Nephron progenitor cell (in vitro differentiated cells): ENCODE measurements at regions not wholly inside any gene's neighbourhood (a gene's known extent, or its start where the extent isn't known, plus 50 kb on each side); places are given as distances from the start of the nearest gene placed in this dataset.
A peak's percentile ranks its signal among the peaks of the same experiment; 100 is the strongest.

Experiments used
- DNase-seq: peaks from one replicate; pipeline ENCODE4 v3.0.0; 2021
- H3K27ac Mint-ChIP-seq: 2 replicates; pipeline ENCODE4 v1.8.0; 2021; ENCODE audit warnings: mild to moderate bottlenecking, moderate library complexity, mixed read lengths
- H3K27me3 Mint-ChIP-seq: 2 replicates; pipeline ENCODE4 v1.8.0; 2021; ENCODE audit warnings: mild to moderate bottlenecking, low read depth, mixed read lengths; ENCODE audit not compliant: poor library complexity
- H3K36me3 Mint-ChIP-seq: 2 replicates; pipeline ENCODE4 v1.8.0; 2021; ENCODE audit warnings: low read depth, mixed read lengths
- H3K4me1 Mint-ChIP-seq: 2 replicates; pipeline ENCODE4 v1.8.0; 2021; ENCODE audit warnings: mixed read lengths
- H3K4me3 Mint-ChIP-seq: 2 replicates; pipeline ENCODE4 v1.8.0; 2021; ENCODE audit warnings: mild to moderate bottlenecking, moderate library complexity, mixed read lengths
- H3K9me3 Mint-ChIP-seq: 2 replicates; pipeline ENCODE4 v1.8.0; 2021; ENCODE audit warnings: mild to moderate bottlenecking, moderate library complexity, mixed read lengths
- TF ChIP-seq, protein P1 (sequence below): fragments of 200-600 bp; sonication (generic); IDR thresholded peaks from 2 replicates; pipeline ENCODE4 v1.5.0; 2021; ENCODE audit warnings: antibody characterized with exemption

DNA sequence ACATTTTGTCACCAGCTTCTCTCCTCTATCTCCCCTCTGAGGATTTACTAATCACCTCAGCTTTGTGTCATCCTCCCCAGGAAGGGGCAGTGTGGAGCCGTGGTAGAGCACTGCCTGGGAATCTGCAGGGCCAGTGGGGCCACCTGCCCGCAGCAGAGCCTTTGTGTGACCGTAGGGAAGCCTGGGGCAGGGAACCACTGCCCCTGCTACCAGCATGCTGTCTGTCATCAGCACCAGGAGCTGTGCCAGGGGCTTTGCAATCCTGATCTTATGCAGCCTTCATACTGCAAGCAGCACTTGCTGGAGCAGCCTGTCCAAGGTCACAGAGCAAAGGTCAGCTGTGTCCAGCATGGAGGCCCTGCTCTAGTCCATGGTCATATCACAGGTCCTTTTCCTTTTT is 170.2 kb upstream of the IL12A start:
- TF ChIP-seq, protein P1, sequence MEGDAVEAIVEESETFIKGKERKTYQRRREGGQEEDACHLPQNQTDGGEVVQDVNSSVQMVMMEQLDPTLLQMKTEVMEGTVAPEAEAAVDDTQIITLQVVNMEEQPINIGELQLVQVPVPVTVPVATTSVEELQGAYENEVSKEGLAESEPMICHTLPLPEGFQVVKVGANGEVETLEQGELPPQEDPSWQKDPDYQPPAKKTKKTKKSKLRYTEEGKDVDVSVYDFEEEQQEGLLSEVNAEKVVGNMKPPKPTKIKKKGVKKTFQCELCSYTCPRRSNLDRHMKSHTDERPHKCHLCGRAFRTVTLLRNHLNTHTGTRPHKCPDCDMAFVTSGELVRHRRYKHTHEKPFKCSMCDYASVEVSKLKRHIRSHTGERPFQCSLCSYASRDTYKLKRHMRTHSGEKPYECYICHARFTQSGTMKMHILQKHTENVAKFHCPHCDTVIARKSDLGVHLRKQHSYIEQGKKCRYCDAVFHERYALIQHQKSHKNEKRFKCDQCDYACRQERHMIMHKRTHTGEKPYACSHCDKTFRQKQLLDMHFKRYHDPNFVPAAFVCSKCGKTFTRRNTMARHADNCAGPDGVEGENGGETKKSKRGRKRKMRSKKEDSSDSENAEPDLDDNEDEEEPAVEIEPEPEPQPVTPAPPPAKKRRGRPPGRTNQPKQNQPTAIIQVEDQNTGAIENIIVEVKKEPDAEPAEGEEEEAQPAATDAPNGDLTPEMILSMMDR: no peak
- DNase-seq: no peak
- Mint-ChIP-seq H3K4me3 (no peak overlapping the region), H3K36me3 (no peaks in the 10 kb centered on the region), H3K9me3 (no peaks in the 10 kb centered on the region), H3K27ac (no peak overlapping the region), H3K27me3 (peaks cover 3% of the 10 kb centered on the region), H3K4me1 (peaks cover 58% of the 10 kb centered on the region)

DNA sequence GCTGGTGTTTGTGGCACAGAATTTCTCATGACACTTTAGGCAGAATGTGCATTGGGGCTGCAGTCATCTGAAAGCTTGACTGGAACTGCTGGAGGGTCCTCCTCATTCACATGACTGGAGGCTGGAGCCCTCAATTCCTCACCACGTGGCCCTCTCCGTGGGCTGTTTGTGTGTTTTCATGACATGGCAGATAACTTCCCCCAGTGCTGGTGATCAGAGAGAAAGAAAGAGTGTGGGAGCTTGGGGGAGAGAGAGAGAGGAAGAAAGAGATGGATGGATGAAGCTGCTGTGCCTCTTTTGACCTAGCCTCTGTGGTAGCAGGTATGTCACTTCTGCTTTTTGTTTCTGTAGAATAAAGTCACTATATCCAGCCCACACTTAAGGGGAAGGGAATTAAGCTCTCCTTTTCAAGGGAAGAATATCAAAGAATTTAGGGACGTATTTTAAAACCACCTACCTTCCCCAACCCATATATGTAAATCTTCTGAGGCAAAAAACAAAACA is 169.6 kb upstream of the IL12A start:
- H3K9me3 Mint-ChIP-seq: no peaks in the 10 kb centered on the region
- H3K36me3 Mint-ChIP-seq: no peaks in the 10 kb centered on the region
- peak overlapping the region; percentile 60 for H3K27ac Mint-ChIP-seq
- H3K27me3 Mint-ChIP-seq: peaks cover 3% of the 10 kb centered on the region
- H3K4me1 Mint-ChIP-seq: peaks cover 63% of the 10 kb centered on the region
- H3K4me3 Mint-ChIP-seq: no peak overlapping the region
- no peak for DNase-seq
- TF ChIP-seq, protein P1: no peak

DNA sequence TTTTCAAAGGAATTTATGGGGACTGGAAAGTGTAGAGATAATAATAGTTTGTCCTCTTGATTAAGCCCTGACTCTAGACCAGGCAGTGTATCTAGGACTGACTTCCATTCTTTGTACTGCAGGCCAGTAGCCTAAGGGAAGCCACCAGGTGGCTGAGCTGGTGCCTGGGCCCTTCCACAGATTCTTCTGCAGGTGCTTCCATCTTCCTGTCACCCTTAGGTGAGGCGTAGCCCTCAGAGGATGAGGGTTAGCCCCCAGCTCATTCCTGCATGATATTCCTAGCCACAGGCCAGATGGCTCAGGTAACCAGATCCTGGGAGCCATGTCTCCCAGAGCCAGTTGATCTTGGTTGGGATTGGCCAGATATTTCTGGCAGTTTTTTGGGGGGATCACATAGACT is 169.0 kb upstream of the IL12A start:
- DNase-seq: no peak
- H3K9me3 Mint-ChIP-seq: no peaks in the 10 kb centered on the region
- TF ChIP-seq, protein P1: no peak
- no peak overlapping the region for H3K4me3 Mint-ChIP-seq
- H3K4me1 Mint-ChIP-seq: peaks cover 63% of the 10 kb centered on the region
- H3K27me3 Mint-ChIP-seq: peaks cover 3% of the 10 kb centered on the region
- H3K36me3 Mint-ChIP-seq: no peaks in the 10 kb centered on the region
- H3K27ac Mint-ChIP-seq: no peak overlapping the region

DNA sequence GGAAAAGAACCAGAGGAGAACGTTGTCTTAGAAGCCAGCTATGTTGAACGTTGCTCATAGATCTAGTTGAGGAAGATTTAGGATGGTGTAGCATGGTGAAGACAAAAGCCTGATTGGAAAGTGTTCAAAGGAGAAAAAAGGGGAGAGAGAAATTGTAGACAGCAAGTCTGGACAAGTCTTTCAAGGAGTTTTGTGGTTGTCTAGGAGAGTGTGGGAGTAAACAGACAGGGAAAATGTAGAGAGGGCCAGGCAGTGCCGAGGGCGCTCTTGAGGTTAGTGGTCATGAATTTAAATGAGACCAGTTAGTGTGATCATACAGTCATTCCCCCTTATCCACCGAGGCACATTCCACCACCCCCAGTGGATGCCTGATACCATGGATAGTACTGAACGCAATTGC is 167.5 kb upstream of the IL12A start:
- H3K27ac Mint-ChIP-seq: peak overlapping the region; percentile 41
- DNase-seq: no peak
- no peak overlapping the region for H3K4me3 Mint-ChIP-seq
- H3K9me3 Mint-ChIP-seq: no peaks in the 10 kb centered on the region
- peaks cover 3% of the 10 kb centered on the region for H3K27me3 Mint-ChIP-seq
- H3K36me3 Mint-ChIP-seq: no peaks in the 10 kb centered on the region
- peaks cover 65% of the 10 kb centered on the region for H3K4me1 Mint-ChIP-seq
- TF ChIP-seq, protein P1: no peak

DNA sequence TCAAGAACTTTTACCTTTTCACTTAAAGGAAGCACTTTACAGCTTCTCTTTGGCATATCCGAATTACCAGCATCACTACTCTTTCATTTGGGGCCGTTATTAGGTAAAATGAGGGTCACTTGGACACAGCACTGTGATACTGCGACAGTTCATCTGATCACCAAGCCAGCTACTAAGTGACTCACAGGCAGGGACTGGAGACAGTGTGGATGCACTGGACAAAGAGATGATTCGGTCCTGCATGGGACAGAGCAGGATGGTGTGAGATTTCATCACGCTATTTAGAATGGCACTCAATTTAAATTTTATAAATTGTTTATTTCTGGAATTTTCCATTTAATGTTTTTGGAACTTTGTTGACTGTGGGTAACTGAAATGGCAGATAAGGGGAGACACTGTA is 166.9 kb upstream of the IL12A start:
- no peaks in the 10 kb centered on the region for H3K9me3 Mint-ChIP-seq
- H3K4me3 Mint-ChIP-seq: no peak overlapping the region
- no peak for DNase-seq
- no peaks in the 10 kb centered on the region for H3K36me3 Mint-ChIP-seq
- peak overlapping the region; percentile 66 for H3K27ac Mint-ChIP-seq
- peaks cover 65% of the 10 kb centered on the region for H3K4me1 Mint-ChIP-seq
- TF ChIP-seq, protein P1: no peak
- peaks cover 3% of the 10 kb centered on the region for H3K27me3 Mint-ChIP-seq

DNA sequence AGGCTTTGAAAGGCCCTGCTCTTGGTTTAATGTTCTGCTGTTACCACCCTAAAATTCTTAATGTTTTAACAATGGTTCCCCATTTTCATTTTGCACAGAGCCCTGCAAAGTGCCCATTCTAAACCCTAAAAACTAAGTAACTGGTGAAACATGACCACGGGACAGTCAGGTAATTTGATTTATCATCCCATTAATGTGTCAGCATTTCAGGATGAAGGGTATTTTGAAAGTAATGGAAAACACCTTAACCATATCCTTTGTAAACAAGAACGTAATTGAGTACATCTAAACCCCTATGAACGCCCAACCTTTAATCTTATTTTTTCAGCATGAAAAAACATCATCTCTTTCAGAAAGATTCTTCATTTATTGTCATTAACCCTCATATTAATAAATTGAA is 164.9 kb upstream of the IL12A start:
- no peaks in the 10 kb centered on the region for H3K36me3 Mint-ChIP-seq
- no peak overlapping the region for H3K4me3 Mint-ChIP-seq
- DNase-seq: no peak
- H3K4me1 Mint-ChIP-seq: peaks cover 52% of the 10 kb centered on the region
- H3K27ac Mint-ChIP-seq: no peak overlapping the region
- H3K9me3 Mint-ChIP-seq: no peaks in the 10 kb centered on the region
- TF ChIP-seq, protein P1: no peak
- H3K27me3 Mint-ChIP-seq: peaks cover 3% of the 10 kb centered on the region
